ENCODE measurements at regions not wholly inside any gene's neighbourhood (a gene's known extent, or its start where the extent isn't known, plus 50 kb on each side); places are given as distances from the start of the nearest gene placed in this dataset.

- no peaks in the 10 kb centered on the region for H3K36me3 ChIP-seq (ENCODE audit: control insufficient read depth in 1 of 2, insufficient read depth in 2 of 2, low read length in 2 of 2)
- H3K4me2 ChIP-seq (ENCODE audit: low read length), result no peak overlapping the region
- H3K9ac ChIP-seq (ENCODE audit: low read length), result no peak overlapping the region
- H3K79me2 ChIP-seq (ENCODE audit: insufficient read depth, low read length), result no peaks in the 10 kb centered on the region
- ChIA-PET CTCF (no interaction called here), POLR2A (no interaction called here), RAD21 (ENCODE audit: low non-redundant PET in 1 of 2, low total read pairs in 2 of 2, uncharacterized antibody in 2 of 2, unreplicated experiment in 2 of 2) (no interaction called here)
- no peak overlapping the region for H3K4me3 ChIP-seq (replicated peaks in 1 of 2; ENCODE audit: low read depth in 1 of 2, low read length in 2 of 2)
- H3K27ac ChIP-seq (ENCODE audit: low read depth, low read length), result no peak overlapping the region
- H3K9me3 ChIP-seq (ENCODE audit: control insufficient read depth in 1 of 2, insufficient read depth in 1 of 2, low read depth in 1 of 2, low read length in 2 of 2), result no peaks in the 10 kb centered on the region
- BruUV-seq (replicated peaks), result no TSS peak
- H4K20me1 ChIP-seq (ENCODE audit: insufficient read depth), result no peaks in the 10 kb centered on the region
- H3K4me1 ChIP-seq (ENCODE audit: control insufficient read depth in 1 of 2, insufficient read depth in 2 of 2, low read length in 2 of 2), result peaks cover 5 to 9% of the 10 kb centered on the region in 2 experiments; a peak in 2 of 4 replicates
- intact Hi-C loops (cut with micrococcal nuclease), result no loop called here
- no peak for TF ChIP-seq ELF1 (IDR thresholded peaks at IDR 0.05; ENCODE audit: borderline replicate concordance, low read depth)
- no peak for TF ChIP-seq CBX3 (IDR thresholded peaks at IDR 0.05; ENCODE audit: low read depth)
- TF ChIP-seq EZH2 (IDR thresholded peaks at IDR 0.05), result no peak
- no peak for TF ChIP-seq RAD21 (IDR thresholded peaks at IDR 0.05; ENCODE audit: low read depth)
- no peak for TF ChIP-seq SP1 (IDR thresholded peaks at IDR 0.05; ENCODE audit: low read depth)
- TF ChIP-seq, protein P1, sequence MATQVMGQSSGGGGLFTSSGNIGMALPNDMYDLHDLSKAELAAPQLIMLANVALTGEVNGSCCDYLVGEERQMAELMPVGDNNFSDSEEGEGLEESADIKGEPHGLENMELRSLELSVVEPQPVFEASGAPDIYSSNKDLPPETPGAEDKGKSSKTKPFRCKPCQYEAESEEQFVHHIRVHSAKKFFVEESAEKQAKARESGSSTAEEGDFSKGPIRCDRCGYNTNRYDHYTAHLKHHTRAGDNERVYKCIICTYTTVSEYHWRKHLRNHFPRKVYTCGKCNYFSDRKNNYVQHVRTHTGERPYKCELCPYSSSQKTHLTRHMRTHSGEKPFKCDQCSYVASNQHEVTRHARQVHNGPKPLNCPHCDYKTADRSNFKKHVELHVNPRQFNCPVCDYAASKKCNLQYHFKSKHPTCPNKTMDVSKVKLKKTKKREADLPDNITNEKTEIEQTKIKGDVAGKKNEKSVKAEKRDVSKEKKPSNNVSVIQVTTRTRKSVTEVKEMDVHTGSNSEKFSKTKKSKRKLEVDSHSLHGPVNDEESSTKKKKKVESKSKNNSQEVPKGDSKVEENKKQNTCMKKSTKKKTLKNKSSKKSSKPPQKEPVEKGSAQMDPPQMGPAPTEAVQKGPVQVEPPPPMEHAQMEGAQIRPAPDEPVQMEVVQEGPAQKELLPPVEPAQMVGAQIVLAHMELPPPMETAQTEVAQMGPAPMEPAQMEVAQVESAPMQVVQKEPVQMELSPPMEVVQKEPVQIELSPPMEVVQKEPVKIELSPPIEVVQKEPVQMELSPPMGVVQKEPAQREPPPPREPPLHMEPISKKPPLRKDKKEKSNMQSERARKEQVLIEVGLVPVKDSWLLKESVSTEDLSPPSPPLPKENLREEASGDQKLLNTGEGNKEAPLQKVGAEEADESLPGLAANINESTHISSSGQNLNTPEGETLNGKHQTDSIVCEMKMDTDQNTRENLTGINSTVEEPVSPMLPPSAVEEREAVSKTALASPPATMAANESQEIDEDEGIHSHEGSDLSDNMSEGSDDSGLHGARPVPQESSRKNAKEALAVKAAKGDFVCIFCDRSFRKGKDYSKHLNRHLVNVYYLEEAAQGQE (IDR thresholded peaks at IDR 0.05; ENCODE audit: low read depth), result no peak
- no peak for TF ChIP-seq ZNF274 (IDR thresholded peaks at IDR 0.05; ENCODE audit: low read depth, low read length)
- TF ChIP-seq EZH2phosphoT487 (IDR thresholded peaks at IDR 0.05; ENCODE audit: borderline replicate concordance), result no peak
- no peak for TF ChIP-seq SRF (IDR thresholded peaks at IDR 0.05; ENCODE audit: low read depth)
- no peak for TF ChIP-seq YY1 (IDR thresholded peaks at IDR 0.05; ENCODE audit: extremely low read depth, insufficient replicate concordance, low read depth, low read length)
- TF ChIP-seq TCF7L2 (IDR thresholded peaks at IDR 0.05; ENCODE audit: borderline replicate concordance, extremely low read depth, insufficient read depth, insufficient read length), result no peak
- TF ChIP-seq EGR1 (IDR thresholded peaks at IDR 0.05; ENCODE audit: low read depth), result no peak
- no peak for TF ChIP-seq POLR2A (IDR thresholded peaks at IDR 0.05; ENCODE audit: borderline replicate concordance, extremely low read depth, insufficient read depth, insufficient read length)
- TF ChIP-seq, protein P2, sequence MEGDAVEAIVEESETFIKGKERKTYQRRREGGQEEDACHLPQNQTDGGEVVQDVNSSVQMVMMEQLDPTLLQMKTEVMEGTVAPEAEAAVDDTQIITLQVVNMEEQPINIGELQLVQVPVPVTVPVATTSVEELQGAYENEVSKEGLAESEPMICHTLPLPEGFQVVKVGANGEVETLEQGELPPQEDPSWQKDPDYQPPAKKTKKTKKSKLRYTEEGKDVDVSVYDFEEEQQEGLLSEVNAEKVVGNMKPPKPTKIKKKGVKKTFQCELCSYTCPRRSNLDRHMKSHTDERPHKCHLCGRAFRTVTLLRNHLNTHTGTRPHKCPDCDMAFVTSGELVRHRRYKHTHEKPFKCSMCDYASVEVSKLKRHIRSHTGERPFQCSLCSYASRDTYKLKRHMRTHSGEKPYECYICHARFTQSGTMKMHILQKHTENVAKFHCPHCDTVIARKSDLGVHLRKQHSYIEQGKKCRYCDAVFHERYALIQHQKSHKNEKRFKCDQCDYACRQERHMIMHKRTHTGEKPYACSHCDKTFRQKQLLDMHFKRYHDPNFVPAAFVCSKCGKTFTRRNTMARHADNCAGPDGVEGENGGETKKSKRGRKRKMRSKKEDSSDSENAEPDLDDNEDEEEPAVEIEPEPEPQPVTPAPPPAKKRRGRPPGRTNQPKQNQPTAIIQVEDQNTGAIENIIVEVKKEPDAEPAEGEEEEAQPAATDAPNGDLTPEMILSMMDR (IDR thresholded peaks at IDR 0.05 in 2 of 3, conservative IDR thresholded peaks at IDR 0.05 in 1 of 3; ENCODE audit: borderline replicate concordance in 1 of 3, insufficient read depth in 1 of 3, low read depth in 2 of 3, low read length in 2 of 3), result no peak
- TF ChIP-seq POLR2AphosphoS5 (IDR thresholded peaks at IDR 0.05; ENCODE audit: low read depth, low read length), result no peak
- TF ChIP-seq, protein P3, sequence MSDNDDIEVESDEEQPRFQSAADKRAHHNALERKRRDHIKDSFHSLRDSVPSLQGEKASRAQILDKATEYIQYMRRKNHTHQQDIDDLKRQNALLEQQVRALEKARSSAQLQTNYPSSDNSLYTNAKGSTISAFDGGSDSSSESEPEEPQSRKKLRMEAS (IDR thresholded peaks at IDR 0.05), result no peak
- H2AFZ ChIP-seq (ENCODE audit: low read depth, low read length, poor library complexity, severe bottlenecking), result no peak overlapping the region
- no peaks in the 10 kb centered on the region for H3K9me2 ChIP-seq (ENCODE audit: insufficient read depth)
- peaks cover 4% of the 10 kb centered on the region; the same call in 1 of the 2 replicates for H3K27me3 ChIP-seq (ENCODE audit: insufficient read depth, low read length)
- no peak for ATAC-seq
- no peak for DNase-seq (ENCODE audit: low read depth, low spot score)
Observed at GRCh38 chr22:48093981-48094380, 1331.5 kb downstream of the TBC1D22A start.
